Lung (tissue), 11 donors: ENCODE measurements at regions not wholly inside any gene's neighbourhood (a gene's known extent, or its start where the extent isn't known, plus 50 kb on each side); places are given as distances from the start of the nearest gene placed in this dataset.

Source experiments
- ATAC-seq: fragments of 200-7000 bp; cut with Tn5 transposase; one replicate; pipeline ENCODE4 v1.9.1; 2020; ENCODE audit warnings: moderate number of reproducible peaks; ENCODE audit not compliant: insufficient read depth, low FRiP score
- DNase-seq, 3 donors: peaks; one replicate each; pipeline ENCODE4 v3.0.0-alpha.2; 2013 to 2017
- H3K27ac ChIP-seq, 2 donors: one replicate each; pipeline ENCODE4 v1.5.1; 2013; ENCODE audit warnings: mild to moderate bottlenecking in 2 of 2, moderate library complexity in 2 of 2, control low read depth in 1 of 2, inconsistent platforms in 1 of 2, low read depth in 1 of 2, low read length in 1 of 2
- H3K27me3 ChIP-seq, 3 donors: one replicate each; pipeline ENCODE4 v1.5.1; 2013; ENCODE audit warnings: low read length in 2 of 3; ENCODE audit not compliant: control insufficient read depth in 3 of 3, insufficient read depth in 3 of 3
- H3K36me3 ChIP-seq, 4 donors: one replicate each; pipeline ENCODE4 v1.5.1; 2013; ENCODE audit warnings: low read length in 4 of 4, mild to moderate bottlenecking in 1 of 4, moderate library complexity in 1 of 4; ENCODE audit not compliant: control insufficient read depth in 4 of 4, insufficient read depth in 4 of 4
- H3K4me1 ChIP-seq, 5 donors: one replicate each; pipeline ENCODE4 v1.5.1; 2013; ENCODE audit warnings: low read length in 5 of 5, mild to moderate bottlenecking in 2 of 5, moderate library complexity in 1 of 5; ENCODE audit not compliant: control insufficient read depth in 5 of 5, insufficient read depth in 5 of 5
- H3K4me3 ChIP-seq: one replicate; pipeline ENCODE4 v1.5.1; 2013; ENCODE audit warnings: mild to moderate bottlenecking, control low read depth, moderate library complexity
- H3K9ac ChIP-seq, 2 donors: one replicate each; pipeline ENCODE4 v1.5.1; 2013; ENCODE audit warnings: low read length in 2 of 2, control low read depth in 1 of 2; ENCODE audit not compliant: insufficient read depth in 1 of 2
- H3K9me3 ChIP-seq, 4 donors: one replicate each; pipeline ENCODE4 v1.5.1; 2013; ENCODE audit warnings: low read length in 3 of 4, mild to moderate bottlenecking in 1 of 4, moderate library complexity in 1 of 4; ENCODE audit not compliant: control insufficient read depth in 4 of 4, insufficient read depth in 3 of 4
- CTCF ChIP-seq: IDR thresholded peaks from 2 replicates; pipeline ENCODE4 v1.5.1; 2012; ENCODE audit warnings: mild to moderate bottlenecking; ENCODE audit errors: control extremely low read depth, extremely low read depth
- WGBS, 2 donors: extraction: QIAGEN DNeasy Blood & Tissue Kit; methylation state at CpG; one replicate each; pipeline ENCODE4 v1.1.7; 2013; 5-methylcytosine and 5-hydroxymethylcytosine counted together
- donor health status: control.
- donor health status: control.
- donor health status: Bipolar disorder and iron deficiency.
- donor health status: healthy.
- donor health status: DM: yes; HTN: yes; CAD: no.

GRCh38 chr4:89363786-89364185 is 56.2 kb upstream of the GPRIN3 start:
- ATAC-seq = no peak
- no peak for DNase-seq
- no peaks in the 10 kb centered on the region for H3K4me1 ChIP-seq
- no peak for TF ChIP-seq CTCF
- peaks cover 0 to 2% (median 0%) of the 10 kb centered on the region in 4 donors for H3K9me3 ChIP-seq
- no peaks in the 10 kb centered on the region for H3K36me3 ChIP-seq
- no peak overlapping the region for H3K27ac ChIP-seq
- no peak overlapping the region for H3K4me3 ChIP-seq
- no peaks in the 10 kb centered on the region for H3K27me3 ChIP-seq
- H3K9ac ChIP-seq = no peak overlapping the region
- WGBS, 2 donors = 92 to 96% methylated on average over 7 of the region's 7 CpGs

GRCh38 chr4:89358935-89359638 is 51.5 kb upstream of the GPRIN3 start:
- H3K36me3 ChIP-seq = no peaks in the 10 kb centered on the region
- DNase-seq (no peak), ATAC-seq (no peak)
- TF ChIP-seq CTCF = no peak
- no peak overlapping the region for H3K27ac ChIP-seq
- H3K9me3 ChIP-seq = no peaks in the 10 kb centered on the region
- H3K4me1 ChIP-seq = no peaks in the 10 kb centered on the region
- H3K9ac ChIP-seq = no peak overlapping the region
- no peaks in the 10 kb centered on the region for H3K27me3 ChIP-seq
- WGBS, 2 donors = 85 to 88% methylated on average over 9 of the region's 9 CpGs
- no peak overlapping the region for H3K4me3 ChIP-seq

GRCh38 chr4:89357787-89358186 is 50.2 kb upstream of the GPRIN3 start:
- Histone ChIP-seq H3K4me1 (no peaks in the 10 kb centered on the region), H3K27me3 (no peaks in the 10 kb centered on the region), H3K9ac (no peak overlapping the region), H3K27ac (no peak overlapping the region), H3K9me3 (no peaks in the 10 kb centered on the region), H3K36me3 (no peaks in the 10 kb centered on the region), H3K4me3 (no peak overlapping the region)
- TF ChIP-seq CTCF = no peak
- WGBS, 2 donors = 85 to 92% methylated on average over 3 of the region's 3 CpGs
- DNase-seq = no peak
- no peak for ATAC-seq
